ENCODE measurements at regions not wholly inside any gene's neighbourhood (a gene's known extent, or its start where the extent isn't known, plus 50 kb on each side); places are given as distances from the start of the nearest gene placed in this dataset.
"Not testable (repeated sequence)": the region's sequence is repeated elsewhere in the genome, so short reads cannot be mapped to it uniquely, and the experiment has no call there.

DNA sequence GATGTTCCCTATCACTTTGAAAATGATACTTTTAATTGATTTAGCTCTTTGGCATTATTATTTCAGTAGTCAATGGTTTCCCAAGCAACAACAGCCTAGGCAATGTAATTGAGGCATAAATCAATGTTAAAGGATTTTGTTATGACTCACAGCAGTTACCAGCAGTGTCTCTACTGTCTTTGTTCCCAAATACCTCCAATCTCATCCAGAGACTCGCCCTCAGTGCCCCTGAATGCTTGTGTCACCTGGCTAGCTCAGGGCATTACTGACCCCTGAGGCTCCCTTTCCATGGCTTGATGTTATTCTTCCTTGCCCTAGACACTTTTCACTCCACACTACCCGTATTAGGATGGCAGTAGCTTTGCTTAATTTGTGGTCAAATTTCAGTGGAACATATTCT is 227.2 kb downstream of the SQOR start:
- Histone ChIP-seq H3K27me3 (ENCODE audit: control insufficient read depth in 3 of 3, insufficient read depth in 3 of 3, low read length in 3 of 3) (no peaks in the 10 kb centered on the region), H3K36me3 (ENCODE audit: control insufficient read depth in 3 of 3, insufficient read depth in 3 of 3, low read length in 3 of 3) (no peaks in the 10 kb centered on the region), H3K4me3 (ENCODE audit: low read length in 3 of 3) (no peak overlapping the region), H3K9me3 (ENCODE audit: control insufficient read depth in 3 of 3, low read length in 3 of 3) (no peaks in the 10 kb centered on the region), H3K4me1 (ENCODE audit: control insufficient read depth in 3 of 3, insufficient read depth in 3 of 3, low read length in 3 of 3) (no peaks in the 10 kb centered on the region), H3K9ac (ENCODE audit: low read depth in 1 of 3, low read length in 3 of 3) (no peak overlapping the region), H3K27ac (ENCODE audit: low read depth, low read length) (no peak overlapping the region)

DNA sequence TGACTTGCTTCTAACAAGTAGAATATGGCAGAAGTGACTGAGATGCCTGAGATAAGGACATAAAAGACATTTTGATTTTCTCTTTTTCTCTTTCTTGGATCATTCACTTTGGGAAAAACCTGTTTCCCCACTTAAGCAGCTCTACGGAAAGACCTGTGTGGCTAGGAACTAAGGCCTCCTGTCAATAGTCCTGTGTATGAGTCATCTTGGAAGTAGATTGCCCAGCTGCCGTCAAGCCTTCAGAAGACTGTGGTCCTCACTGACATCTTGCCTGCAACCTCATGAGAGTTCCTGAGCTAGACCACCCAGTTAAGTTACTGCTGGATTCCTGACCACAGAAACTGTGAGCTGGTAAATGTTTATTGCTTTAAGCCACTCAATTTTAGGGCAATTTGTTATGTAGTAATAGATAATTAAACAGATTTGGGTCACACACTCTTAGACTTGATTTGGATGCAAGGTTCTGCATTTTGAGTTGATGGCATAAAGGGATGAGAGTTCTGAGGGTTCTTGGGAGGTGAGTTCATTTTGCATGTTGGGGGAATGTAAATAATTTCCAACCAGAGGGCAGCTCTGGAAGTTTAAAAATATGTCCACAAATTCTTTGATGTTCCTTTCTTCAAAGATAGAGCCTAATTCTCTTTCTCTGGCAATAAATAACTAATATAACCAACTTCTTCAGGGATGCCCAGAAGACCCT is 229.2 kb downstream of the SQOR start:
- Histone ChIP-seq H3K9ac (ENCODE audit: low read depth in 1 of 3, low read length in 3 of 3) (no peak overlapping the region), H3K4me1 (ENCODE audit: control insufficient read depth in 3 of 3, insufficient read depth in 3 of 3, low read length in 3 of 3) (no peaks in the 10 kb centered on the region), H3K27me3 (ENCODE audit: control insufficient read depth in 3 of 3, insufficient read depth in 3 of 3, low read length in 3 of 3) (no peaks in the 10 kb centered on the region), H3K9me3 (ENCODE audit: control insufficient read depth in 3 of 3, low read length in 3 of 3) (no peaks in the 10 kb centered on the region), H3K27ac (ENCODE audit: low read depth, low read length) (no peak overlapping the region), H3K36me3 (ENCODE audit: control insufficient read depth in 3 of 3, insufficient read depth in 3 of 3, low read length in 3 of 3) (no peaks in the 10 kb centered on the region), H3K4me3 (ENCODE audit: low read length in 3 of 3) (no peak overlapping the region)

DNA sequence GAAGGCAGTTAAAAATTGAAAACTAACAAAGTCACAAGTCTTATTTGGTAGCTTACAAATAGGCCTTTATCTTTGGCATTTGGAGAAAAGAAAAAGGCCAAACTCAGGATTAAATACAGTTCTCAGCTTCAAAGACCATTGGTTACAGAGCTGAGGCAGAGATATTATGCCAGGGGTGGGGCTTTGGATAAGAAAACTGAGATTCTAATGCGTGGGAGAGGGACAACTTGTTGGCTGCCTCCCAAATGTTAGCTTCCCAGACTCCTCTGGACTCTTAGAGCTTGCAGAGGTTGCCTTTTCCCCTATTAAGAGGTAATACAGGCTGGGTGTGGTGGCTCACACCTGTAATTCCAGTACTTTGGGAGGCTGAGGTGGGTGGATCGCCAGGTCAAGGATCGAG is 231.8 kb downstream of the SQOR start:
- no peak overlapping the region for H3K27ac ChIP-seq (ENCODE audit: low read depth, low read length)
- no peak overlapping the region for H3K9ac ChIP-seq (ENCODE audit: low read depth in 1 of 3, low read length in 3 of 3)
- H3K27me3 ChIP-seq (ENCODE audit: control insufficient read depth in 3 of 3, insufficient read depth in 3 of 3, low read length in 3 of 3): no peaks in the 10 kb centered on the region
- H3K9me3 ChIP-seq (ENCODE audit: control insufficient read depth in 3 of 3, low read length in 3 of 3): no peaks in the 10 kb centered on the region
- no peak overlapping the region for H3K4me3 ChIP-seq (ENCODE audit: low read length in 3 of 3)
- H3K4me1 ChIP-seq (ENCODE audit: control insufficient read depth in 3 of 3, insufficient read depth in 3 of 3, low read length in 3 of 3): no peaks in the 10 kb centered on the region
- H3K36me3 ChIP-seq (ENCODE audit: control insufficient read depth in 3 of 3, insufficient read depth in 3 of 3, low read length in 3 of 3): no peaks in the 10 kb centered on the region

DNA sequence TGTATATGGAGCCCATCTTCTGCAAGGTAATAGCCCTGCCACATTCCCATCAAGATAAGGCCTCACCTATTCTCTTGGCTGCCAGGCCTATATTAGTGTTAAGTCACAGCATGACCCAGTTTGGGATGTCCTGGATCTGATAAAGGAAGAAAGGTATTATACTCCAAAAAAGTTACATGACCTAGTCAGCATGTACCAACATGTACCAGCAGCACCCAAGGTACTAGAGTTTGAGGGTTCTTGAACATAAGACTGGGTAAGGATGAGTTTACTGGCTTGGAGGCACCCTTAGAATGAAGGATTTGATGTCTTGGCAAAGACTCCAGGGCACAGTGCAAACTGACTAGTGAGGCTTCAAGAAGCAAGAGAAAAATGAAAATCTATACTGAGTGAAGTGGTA is 232.5 kb downstream of the SQOR start:
- no peak overlapping the region for H3K4me3 ChIP-seq (ENCODE audit: low read length in 3 of 3)
- no peak overlapping the region for H3K27ac ChIP-seq (ENCODE audit: low read depth, low read length)
- no peaks in the 10 kb centered on the region for H3K4me1 ChIP-seq (ENCODE audit: control insufficient read depth in 3 of 3, insufficient read depth in 3 of 3, low read length in 3 of 3)
- no peak overlapping the region for H3K9ac ChIP-seq (ENCODE audit: low read depth in 1 of 3, low read length in 3 of 3)
- H3K36me3 ChIP-seq (ENCODE audit: control insufficient read depth in 3 of 3, insufficient read depth in 3 of 3, low read length in 3 of 3): no peaks in the 10 kb centered on the region
- H3K27me3 ChIP-seq (ENCODE audit: control insufficient read depth in 3 of 3, insufficient read depth in 3 of 3, low read length in 3 of 3): no peaks in the 10 kb centered on the region
- no peaks in the 10 kb centered on the region for H3K9me3 ChIP-seq (ENCODE audit: control insufficient read depth in 3 of 3, low read length in 3 of 3)

DNA sequence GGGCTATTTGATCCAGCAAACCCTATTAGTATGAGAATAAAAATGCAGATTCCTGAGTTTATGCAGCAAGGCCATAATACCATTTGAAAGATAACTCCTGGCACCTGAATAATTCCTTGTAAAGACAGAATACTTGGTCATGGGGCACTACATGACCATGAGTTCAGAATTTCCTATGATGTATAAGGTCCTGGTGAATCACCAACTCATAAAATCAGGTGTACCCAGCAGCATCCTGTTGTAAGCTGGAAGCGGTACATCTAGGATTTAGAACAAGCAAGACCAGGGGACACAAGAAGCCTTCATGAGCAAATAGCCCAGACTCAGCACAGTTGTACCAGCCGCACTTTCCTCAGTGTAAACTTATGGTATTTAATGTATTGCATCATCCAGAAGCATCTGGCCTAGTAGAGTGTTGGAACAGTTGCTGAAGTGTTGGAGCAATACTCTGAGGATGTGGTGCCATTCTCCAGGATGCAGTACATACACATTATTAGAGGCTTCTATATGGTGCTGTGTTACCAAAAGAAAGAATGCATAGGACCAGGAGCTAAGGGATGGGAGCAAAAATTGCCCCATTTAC is 233.4 kb downstream of the SQOR start:
- no peak overlapping the region for H3K27ac ChIP-seq (ENCODE audit: low read depth, low read length)
- H3K9me3 ChIP-seq (ENCODE audit: control insufficient read depth in 3 of 3, low read length in 3 of 3): no peaks in the 10 kb centered on the region
- no peaks in the 10 kb centered on the region for H3K27me3 ChIP-seq (ENCODE audit: control insufficient read depth in 3 of 3, insufficient read depth in 3 of 3, low read length in 3 of 3)
- no peak overlapping the region for H3K4me3 ChIP-seq (ENCODE audit: low read length in 3 of 3)
- no peaks in the 10 kb centered on the region for H3K4me1 ChIP-seq (ENCODE audit: control insufficient read depth in 3 of 3, insufficient read depth in 3 of 3, low read length in 3 of 3)
- H3K36me3 ChIP-seq (ENCODE audit: control insufficient read depth in 3 of 3, insufficient read depth in 3 of 3, low read length in 3 of 3): no peaks in the 10 kb centered on the region
- H3K9ac ChIP-seq (ENCODE audit: low read depth in 1 of 3, low read length in 3 of 3): no peak overlapping the region

DNA sequence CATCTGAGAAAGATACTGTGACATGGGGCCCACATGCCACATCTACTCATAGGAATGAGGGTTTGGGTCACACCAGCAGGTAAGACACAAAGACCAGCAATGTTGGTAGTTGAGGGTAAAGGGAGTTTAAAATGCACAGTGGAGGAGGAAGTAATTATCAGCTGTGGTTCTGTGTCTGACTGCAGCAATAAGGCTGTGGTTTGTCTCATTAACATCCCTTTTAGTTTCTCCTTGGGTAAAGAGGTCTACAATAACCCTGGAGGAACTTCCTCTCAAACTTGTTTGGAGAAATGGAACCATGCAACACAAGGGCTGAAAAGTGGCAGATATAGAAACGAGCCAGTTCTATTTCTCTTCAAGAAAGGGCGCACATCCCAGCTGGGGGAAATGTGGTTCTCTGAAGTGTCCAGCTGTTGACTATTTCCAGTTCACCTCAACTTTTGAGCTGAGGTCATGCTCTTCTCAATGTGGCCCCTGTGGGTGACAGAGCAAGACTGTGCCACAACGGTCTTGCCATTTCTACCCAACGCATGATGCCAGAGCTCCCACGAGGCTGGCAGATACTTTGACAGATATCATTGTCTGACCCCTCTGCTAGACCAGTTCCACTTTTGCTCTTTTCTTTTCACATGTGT is 234.3 kb downstream of the SQOR start:
- Histone ChIP-seq H3K9ac (ENCODE audit: low read depth in 1 of 3, low read length in 3 of 3) (no peak overlapping the region), H3K4me3 (ENCODE audit: low read length in 3 of 3) (no peak overlapping the region), H3K27me3 (ENCODE audit: control insufficient read depth in 3 of 3, insufficient read depth in 3 of 3, low read length in 3 of 3) (no peaks in the 10 kb centered on the region), H3K4me1 (ENCODE audit: control insufficient read depth in 3 of 3, insufficient read depth in 3 of 3, low read length in 3 of 3) (no peaks in the 10 kb centered on the region), H3K27ac (ENCODE audit: low read depth, low read length) (no peak overlapping the region), H3K36me3 (ENCODE audit: control insufficient read depth in 3 of 3, insufficient read depth in 3 of 3, low read length in 3 of 3) (no peaks in the 10 kb centered on the region), H3K9me3 (ENCODE audit: control insufficient read depth in 3 of 3, low read length in 3 of 3) (no peaks in the 10 kb centered on the region)

DNA sequence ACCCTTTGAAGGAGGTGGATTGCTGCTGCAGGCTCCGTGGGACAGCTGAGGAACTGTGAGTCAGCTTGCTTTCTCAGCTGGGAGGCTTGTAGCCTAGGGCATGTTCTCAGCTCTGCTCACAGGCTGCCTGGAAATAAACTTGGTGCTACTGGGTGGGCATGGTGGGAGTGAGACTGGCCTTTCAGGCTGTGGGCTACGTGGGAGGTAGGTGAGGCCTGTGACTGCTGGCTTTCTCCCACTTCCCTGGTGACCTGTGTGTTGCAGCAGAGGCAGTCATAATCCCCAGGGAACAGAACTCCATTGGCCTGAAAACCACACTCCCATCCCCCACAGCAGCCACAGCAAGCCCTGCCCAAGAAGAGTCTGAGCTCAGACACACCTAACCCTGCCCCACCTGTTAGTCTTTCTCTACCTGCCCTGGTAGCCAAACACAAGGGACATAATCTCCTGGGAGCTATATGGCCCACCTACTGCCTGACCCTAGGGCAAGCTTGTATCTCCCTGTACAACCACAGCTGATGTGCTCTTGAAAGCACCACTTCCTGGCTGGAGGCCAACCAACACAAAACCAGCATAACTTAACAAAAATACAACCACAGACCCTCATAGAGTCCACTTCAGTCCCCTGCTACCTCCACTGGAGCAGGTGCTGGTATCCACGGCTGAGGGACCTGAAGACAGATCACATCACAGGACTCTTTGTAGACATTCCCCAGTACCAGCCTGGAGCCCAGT is 236.5 kb downstream of the SQOR start:
- H3K27ac ChIP-seq (ENCODE audit: low read depth, low read length): no peak overlapping the region
- no peaks in the 10 kb centered on the region for H3K27me3 ChIP-seq (ENCODE audit: control insufficient read depth in 3 of 3, insufficient read depth in 3 of 3, low read length in 3 of 3)
- no peaks in the 10 kb centered on the region for H3K9me3 ChIP-seq (ENCODE audit: control insufficient read depth in 3 of 3, low read length in 3 of 3)
- H3K4me1 ChIP-seq (ENCODE audit: control insufficient read depth in 3 of 3, insufficient read depth in 3 of 3, low read length in 3 of 3): no peaks in the 10 kb centered on the region
- no peak overlapping the region for H3K9ac ChIP-seq (ENCODE audit: low read depth in 1 of 3, low read length in 3 of 3)
- no peaks in the 10 kb centered on the region for H3K36me3 ChIP-seq (ENCODE audit: control insufficient read depth in 3 of 3, insufficient read depth in 3 of 3, low read length in 3 of 3)
- H3K4me3 ChIP-seq (ENCODE audit: low read length in 3 of 3): no peak overlapping the region

DNA sequence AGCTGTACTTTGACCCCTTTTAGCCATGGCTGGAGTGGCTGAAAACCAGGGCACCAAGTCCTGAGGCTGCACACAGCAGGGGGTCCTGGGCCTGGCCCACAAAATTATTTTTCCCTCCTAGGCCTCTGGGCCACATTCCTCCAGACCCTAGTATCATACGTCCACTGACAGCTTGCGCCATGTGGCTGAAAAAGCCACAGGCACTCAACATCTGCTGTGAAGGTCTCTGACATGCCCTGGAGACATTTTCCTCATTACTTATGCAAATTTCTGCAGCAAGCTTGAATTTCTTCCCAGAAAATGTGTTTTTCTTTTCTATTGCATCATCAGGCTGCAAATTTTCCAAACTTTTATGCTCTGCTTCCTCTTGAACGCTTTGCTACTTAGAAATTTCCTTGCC is 239.0 kb downstream of the SQOR start:
- H3K4me1 ChIP-seq (ENCODE audit: control insufficient read depth in 3 of 3, insufficient read depth in 3 of 3, low read length in 3 of 3): no peaks in the 10 kb centered on the region
- H3K27ac ChIP-seq (ENCODE audit: low read depth, low read length): no peak overlapping the region
- H3K4me3 ChIP-seq (ENCODE audit: low read length in 3 of 3): no peak overlapping the region
- no peaks in the 10 kb centered on the region for H3K9me3 ChIP-seq (ENCODE audit: control insufficient read depth in 3 of 3, low read length in 3 of 3)
- H3K36me3 ChIP-seq (ENCODE audit: control insufficient read depth in 3 of 3, insufficient read depth in 3 of 3, low read length in 3 of 3): no peaks in the 10 kb centered on the region
- no peak overlapping the region for H3K9ac ChIP-seq (ENCODE audit: low read depth in 1 of 3, low read length in 3 of 3)
- H3K27me3 ChIP-seq (ENCODE audit: control insufficient read depth in 3 of 3, insufficient read depth in 3 of 3, low read length in 3 of 3): no peaks in the 10 kb centered on the region

DNA sequence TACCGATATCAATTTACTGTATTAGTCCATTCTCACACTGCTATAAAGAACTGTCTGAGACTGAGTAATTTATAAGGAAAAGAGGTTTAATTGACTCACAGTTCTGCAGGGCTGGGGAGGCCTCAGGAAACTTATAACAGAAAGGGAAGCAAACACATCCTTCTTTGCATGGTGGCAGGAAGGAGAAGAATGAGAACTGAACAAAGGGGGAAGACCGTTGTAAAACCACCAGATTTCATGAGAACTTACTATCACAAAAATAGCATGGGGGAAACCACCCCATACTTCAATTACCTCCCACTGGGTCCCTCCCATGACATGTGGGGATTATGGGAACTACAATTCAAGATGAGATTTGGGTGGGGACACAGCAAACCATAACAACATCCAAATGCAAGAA is 239.7 kb downstream of the SQOR start:
- H3K27ac ChIP-seq (ENCODE audit: low read depth, low read length); H3K9me3 ChIP-seq (ENCODE audit: control insufficient read depth in 3 of 3, low read length in 3 of 3); H3K36me3 ChIP-seq (ENCODE audit: control insufficient read depth in 3 of 3, insufficient read depth in 3 of 3, low read length in 3 of 3); H3K4me1 ChIP-seq (ENCODE audit: control insufficient read depth in 3 of 3, insufficient read depth in 3 of 3, low read length in 3 of 3); H3K27me3 ChIP-seq (ENCODE audit: control insufficient read depth in 3 of 3, insufficient read depth in 3 of 3, low read length in 3 of 3); H3K4me3 ChIP-seq (ENCODE audit: low read length in 3 of 3); H3K9ac ChIP-seq (ENCODE audit: low read depth in 1 of 3, low read length in 3 of 3): not testable (repeated sequence)

DNA sequence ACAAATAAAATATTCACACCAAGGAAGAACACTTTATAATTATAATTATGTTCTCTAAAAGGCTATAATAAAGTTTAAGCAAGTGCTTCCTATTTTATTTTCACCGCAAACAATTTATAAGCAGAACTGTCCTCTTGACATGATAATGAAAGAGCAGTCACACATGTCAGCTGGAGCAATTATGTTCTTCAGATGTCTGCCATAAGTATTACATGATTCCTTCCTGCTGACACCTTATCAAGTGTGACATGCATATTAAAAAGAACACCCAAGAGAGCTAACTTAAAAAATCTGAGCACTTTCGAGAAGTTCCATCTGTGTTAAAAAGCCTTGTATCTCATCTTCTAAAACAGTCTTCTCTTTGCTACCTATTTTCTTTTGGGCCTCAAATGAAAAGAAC is 249.5 kb downstream of the SQOR start:
- Histone ChIP-seq H3K27me3 (ENCODE audit: control insufficient read depth in 3 of 3, insufficient read depth in 3 of 3, low read length in 3 of 3) (no peaks in the 10 kb centered on the region), H3K36me3 (ENCODE audit: control insufficient read depth in 3 of 3, insufficient read depth in 3 of 3, low read length in 3 of 3) (no peaks in the 10 kb centered on the region), H3K4me1 (ENCODE audit: control insufficient read depth in 3 of 3, insufficient read depth in 3 of 3, low read length in 3 of 3) (peaks cover 0 to 5% (median 4%) of the 10 kb centered on the region in 3 donors), H3K9ac (ENCODE audit: low read depth in 1 of 3, low read length in 3 of 3) (no peak overlapping the region), H3K27ac (ENCODE audit: low read depth, low read length) (no peak overlapping the region), H3K4me3 (ENCODE audit: low read length in 3 of 3) (no peak overlapping the region), H3K9me3 (ENCODE audit: control insufficient read depth in 3 of 3, low read length in 3 of 3) (no peaks in the 10 kb centered on the region)
